ENCODE measurements at regions not wholly inside any gene's neighbourhood (a gene's known extent, or its start where the extent isn't known, plus 50 kb on each side); places are given as distances from the start of the nearest gene placed in this dataset.

DNA sequence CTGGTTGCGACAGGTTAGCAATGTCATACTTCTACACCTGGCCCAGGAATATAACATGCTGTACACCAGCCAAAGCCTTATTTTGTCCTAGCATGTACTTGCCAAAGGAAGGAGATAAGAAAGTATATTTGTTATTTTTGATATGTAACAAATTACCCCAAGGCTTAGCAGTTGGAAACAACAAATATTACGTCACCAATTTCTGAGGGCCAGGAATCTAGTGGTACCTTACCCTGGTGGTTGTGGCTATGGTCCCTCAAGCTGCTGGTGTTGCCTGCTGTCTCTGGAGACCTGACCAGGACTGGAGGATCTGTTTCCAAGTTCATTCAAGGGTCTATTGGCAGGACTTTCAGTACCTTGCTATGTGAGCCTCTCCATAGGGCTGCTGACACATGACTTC lies 135.5 kb upstream of the BANK1 start:
- Mint-ChIP-seq H3K36me3 (no peaks in the 10 kb centered on the region), H3K4me3 (no peak overlapping the region), H3K27me3 (ENCODE audit: low read depth) (no peaks in the 10 kb centered on the region), H3K9me3 (no peaks in the 10 kb centered on the region), H3K4me1 (no peaks in the 10 kb centered on the region), H3K27ac (no peak overlapping the region)
- ATAC-seq: no peak
- TF ChIP-seq ATF1 (CRISPR knock-in tag; IDR thresholded peaks at IDR 0.05): no peak
- TF ChIP-seq GRHL2 (CRISPR knock-in tag; IDR thresholded peaks at IDR 0.05; ENCODE audit: insufficient replicate concordance, severe bottlenecking): no peak
- TF ChIP-seq, protein P1, sequence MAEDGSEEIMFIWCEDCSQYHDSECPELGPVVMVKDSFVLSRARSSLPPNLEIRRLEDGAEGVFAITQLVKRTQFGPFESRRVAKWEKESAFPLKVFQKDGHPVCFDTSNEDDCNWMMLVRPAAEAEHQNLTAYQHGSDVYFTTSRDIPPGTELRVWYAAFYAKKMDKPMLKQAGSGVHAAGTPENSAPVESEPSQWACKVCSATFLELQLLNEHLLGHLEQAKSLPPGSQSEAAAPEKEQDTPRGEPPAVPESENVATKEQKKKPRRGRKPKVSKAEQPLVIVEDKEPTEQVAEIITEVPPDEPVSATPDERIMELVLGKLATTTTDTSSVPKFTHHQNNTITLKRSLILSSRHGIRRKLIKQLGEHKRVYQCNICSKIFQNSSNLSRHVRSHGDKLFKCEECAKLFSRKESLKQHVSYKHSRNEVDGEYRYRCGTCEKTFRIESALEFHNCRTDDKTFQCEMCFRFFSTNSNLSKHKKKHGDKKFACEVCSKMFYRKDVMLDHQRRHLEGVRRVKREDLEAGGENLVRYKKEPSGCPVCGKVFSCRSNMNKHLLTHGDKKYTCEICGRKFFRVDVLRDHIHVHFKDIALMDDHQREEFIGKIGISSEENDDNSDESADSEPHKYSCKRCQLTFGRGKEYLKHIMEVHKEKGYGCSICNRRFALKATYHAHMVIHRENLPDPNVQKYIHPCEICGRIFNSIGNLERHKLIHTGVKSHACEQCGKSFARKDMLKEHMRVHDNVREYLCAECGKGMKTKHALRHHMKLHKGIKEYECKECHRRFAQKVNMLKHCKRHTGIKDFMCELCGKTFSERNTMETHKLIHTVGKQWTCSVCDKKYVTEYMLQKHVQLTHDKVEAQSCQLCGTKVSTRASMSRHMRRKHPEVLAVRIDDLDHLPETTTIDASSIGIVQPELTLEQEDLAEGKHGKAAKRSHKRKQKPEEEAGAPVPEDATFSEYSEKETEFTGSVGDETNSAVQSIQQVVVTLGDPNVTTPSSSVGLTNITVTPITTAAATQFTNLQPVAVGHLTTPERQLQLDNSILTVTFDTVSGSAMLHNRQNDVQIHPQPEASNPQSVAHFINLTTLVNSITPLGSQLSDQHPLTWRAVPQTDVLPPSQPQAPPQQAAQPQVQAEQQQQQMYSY (CRISPR knock-in tag; IDR thresholded peaks at IDR 0.05): no peak
- TF ChIP-seq, protein P2, sequence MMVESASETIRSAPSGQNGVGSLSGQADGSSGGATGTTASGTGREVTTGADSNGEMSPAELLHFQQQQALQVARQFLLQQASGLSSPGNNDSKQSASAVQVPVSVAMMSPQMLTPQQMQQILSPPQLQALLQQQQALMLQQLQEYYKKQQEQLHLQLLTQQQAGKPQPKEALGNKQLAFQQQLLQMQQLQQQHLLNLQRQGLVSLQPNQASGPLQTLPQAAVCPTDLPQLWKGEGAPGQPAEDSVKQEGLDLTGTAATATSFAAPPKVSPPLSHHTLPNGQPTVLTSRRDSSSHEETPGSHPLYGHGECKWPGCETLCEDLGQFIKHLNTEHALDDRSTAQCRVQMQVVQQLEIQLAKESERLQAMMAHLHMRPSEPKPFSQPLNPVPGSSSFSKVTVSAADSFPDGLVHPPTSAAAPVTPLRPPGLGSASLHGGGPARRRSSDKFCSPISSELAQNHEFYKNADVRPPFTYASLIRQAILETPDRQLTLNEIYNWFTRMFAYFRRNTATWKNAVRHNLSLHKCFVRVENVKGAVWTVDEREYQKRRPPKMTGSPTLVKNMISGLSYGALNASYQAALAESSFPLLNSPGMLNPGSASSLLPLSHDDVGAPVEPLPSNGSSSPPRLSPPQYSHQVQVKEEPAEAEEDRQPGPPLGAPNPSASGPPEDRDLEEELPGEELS (CRISPR knock-in tag; IDR thresholded peaks at IDR 0.05): no peak
- TF ChIP-seq, protein P3, sequence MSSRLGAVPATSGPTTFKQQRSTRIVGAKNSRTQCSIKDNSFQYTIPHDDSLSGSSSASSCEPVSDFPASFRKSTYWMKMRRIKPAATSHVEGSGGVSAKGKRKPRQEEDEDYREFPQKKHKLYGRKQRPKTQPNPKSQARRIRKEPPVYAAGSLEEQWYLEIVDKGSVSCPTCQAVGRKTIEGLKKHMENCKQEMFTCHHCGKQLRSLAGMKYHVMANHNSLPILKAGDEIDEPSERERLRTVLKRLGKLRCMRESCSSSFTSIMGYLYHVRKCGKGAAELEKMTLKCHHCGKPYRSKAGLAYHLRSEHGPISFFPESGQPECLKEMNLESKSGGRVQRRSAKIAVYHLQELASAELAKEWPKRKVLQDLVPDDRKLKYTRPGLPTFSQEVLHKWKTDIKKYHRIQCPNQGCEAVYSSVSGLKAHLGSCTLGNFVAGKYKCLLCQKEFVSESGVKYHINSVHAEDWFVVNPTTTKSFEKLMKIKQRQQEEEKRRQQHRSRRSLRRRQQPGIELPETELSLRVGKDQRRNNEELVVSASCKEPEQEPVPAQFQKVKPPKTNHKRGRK (CRISPR knock-in tag; IDR thresholded peaks at IDR 0.05; ENCODE audit: borderline replicate concordance): no peak
- TF ChIP-seq, protein P4, sequence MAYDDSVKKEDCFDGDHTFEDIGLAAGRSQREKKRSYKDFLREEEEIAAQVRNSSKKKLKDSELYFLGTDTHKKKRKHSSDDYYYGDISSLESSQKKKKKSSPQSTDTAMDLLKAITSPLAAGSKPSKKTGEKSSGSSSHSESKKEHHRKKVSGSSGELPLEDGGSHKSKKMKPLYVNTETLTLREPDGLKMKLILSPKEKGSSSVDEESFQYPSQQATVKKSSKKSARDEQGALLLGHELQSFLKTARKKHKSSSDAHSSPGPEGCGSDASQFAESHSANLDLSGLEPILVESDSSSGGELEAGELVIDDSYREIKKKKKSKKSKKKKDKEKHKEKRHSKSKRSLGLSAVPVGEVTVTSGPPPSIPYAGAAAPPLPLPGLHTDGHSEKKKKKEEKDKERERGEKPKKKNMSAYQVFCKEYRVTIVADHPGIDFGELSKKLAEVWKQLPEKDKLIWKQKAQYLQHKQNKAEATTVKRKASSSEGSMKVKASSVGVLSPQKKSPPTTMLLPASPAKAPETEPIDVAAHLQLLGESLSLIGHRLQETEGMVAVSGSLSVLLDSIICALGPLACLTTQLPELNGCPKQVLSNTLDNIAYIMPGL (CRISPR knock-in tag; IDR thresholded peaks at IDR 0.05): no peak
- TF ChIP-seq, protein P5, sequence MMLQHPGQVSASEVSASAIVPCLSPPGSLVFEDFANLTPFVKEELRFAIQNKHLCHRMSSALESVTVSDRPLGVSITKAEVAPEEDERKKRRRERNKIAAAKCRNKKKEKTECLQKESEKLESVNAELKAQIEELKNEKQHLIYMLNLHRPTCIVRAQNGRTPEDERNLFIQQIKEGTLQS (CRISPR knock-in tag; conservative IDR thresholded peaks at IDR 0.05): no peak
- TF ChIP-seq, protein P6, sequence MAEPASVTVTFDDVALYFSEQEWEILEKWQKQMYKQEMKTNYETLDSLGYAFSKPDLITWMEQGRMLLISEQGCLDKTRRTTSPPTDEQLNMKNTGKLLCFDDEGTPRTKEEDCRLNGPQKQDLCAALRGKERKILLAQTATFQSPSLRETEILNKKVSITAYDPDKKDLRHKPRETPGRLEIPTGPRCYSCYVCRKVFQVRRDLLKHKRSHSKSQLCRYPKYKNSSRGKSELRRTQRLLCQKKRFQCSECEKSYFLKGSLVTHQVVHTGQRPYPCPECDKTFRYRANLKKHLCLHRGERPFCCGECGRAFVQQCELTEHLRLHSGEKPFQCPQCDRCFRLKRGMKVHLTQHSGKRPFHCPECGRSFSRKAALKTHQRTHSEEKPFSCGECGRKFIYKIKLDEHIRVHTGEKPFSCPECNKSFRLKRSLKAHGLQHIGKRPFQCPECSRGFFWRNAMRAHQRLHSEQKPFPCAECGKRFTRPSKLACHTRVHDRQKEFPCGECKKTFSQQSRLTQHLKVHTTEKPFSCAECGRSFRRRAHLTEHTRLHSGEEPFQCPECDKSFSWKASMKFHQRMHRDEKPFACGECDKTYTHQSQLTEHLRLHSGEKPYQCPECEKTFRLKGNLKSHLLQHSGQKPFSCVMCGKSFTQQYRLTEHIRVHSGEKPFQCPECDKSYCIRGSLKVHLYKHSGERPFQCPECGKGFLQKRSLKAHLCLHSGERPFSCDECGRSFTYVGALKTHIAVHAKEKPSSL (CRISPR knock-in tag; conservative IDR thresholded peaks at IDR 0.05): no peak
- no peak for TF ChIP-seq TEAD4 (CRISPR knock-in tag; IDR thresholded peaks at IDR 0.05)
- TF ChIP-seq, protein P7, sequence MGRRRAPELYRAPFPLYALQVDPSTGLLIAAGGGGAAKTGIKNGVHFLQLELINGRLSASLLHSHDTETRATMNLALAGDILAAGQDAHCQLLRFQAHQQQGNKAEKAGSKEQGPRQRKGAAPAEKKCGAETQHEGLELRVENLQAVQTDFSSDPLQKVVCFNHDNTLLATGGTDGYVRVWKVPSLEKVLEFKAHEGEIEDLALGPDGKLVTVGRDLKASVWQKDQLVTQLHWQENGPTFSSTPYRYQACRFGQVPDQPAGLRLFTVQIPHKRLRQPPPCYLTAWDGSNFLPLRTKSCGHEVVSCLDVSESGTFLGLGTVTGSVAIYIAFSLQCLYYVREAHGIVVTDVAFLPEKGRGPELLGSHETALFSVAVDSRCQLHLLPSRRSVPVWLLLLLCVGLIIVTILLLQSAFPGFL (CRISPR knock-in tag; IDR thresholded peaks at IDR 0.05; ENCODE audit: borderline replicate concordance): no peak
- TF ChIP-seq ZNF219 (CRISPR knock-in tag; IDR thresholded peaks at IDR 0.05; ENCODE audit: borderline replicate concordance): no peak
- TF ChIP-seq, protein P8, sequence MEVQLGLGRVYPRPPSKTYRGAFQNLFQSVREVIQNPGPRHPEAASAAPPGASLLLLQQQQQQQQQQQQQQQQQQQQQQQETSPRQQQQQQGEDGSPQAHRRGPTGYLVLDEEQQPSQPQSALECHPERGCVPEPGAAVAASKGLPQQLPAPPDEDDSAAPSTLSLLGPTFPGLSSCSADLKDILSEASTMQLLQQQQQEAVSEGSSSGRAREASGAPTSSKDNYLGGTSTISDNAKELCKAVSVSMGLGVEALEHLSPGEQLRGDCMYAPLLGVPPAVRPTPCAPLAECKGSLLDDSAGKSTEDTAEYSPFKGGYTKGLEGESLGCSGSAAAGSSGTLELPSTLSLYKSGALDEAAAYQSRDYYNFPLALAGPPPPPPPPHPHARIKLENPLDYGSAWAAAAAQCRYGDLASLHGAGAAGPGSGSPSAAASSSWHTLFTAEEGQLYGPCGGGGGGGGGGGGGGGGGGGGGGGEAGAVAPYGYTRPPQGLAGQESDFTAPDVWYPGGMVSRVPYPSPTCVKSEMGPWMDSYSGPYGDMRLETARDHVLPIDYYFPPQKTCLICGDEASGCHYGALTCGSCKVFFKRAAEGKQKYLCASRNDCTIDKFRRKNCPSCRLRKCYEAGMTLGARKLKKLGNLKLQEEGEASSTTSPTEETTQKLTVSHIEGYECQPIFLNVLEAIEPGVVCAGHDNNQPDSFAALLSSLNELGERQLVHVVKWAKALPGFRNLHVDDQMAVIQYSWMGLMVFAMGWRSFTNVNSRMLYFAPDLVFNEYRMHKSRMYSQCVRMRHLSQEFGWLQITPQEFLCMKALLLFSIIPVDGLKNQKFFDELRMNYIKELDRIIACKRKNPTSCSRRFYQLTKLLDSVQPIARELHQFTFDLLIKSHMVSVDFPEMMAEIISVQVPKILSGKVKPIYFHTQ (CRISPR knock-in tag; IDR thresholded peaks at IDR 0.05): no peak
- CTCF ChIA-PET: no interaction called here
- POLR2A ChIA-PET: no interaction called here
- DNase-seq (ENCODE audit: low spot score): no peak
